MM.1S (cell line): ENCODE measurements at regions not wholly inside any gene's neighbourhood (a gene's known extent, or its start where the extent isn't known, plus 50 kb on each side); places are given as distances from the start of the nearest gene placed in this dataset.

Experiments used
- DNase-seq: peaks from one replicate; pipeline ENCODE4 v3.0.0-alpha.2; 2015
- H2AFZ ChIP-seq: fragments of 300-600 bp; sonication (generic); 2 replicates; pipeline ENCODE4 v1.6.0; 2016; ENCODE audit warnings: antibody characterized with exemption, low read length
- H3F3A ChIP-seq: fragments of 300-600 bp; sonication (generic); 2 replicates; pipeline ENCODE4 v1.6.1; 2016; ENCODE audit warnings: mild to moderate bottlenecking, antibody characterized with exemption, low read length, moderate library complexity, mixed read lengths; ENCODE audit not compliant: insufficient read depth
- H3K27ac ChIP-seq: fragments of 300-600 bp; sonication (generic); 2 replicates; pipeline ENCODE4 v1.5.1; 2016; ENCODE audit warnings: mild to moderate bottlenecking, low read length
- H3K27me3 ChIP-seq: fragments of 300-600 bp; sonication (generic); replicated peaks from 2 replicates; pipeline ENCODE4 v1.6.0; 2016; ENCODE audit warnings: low read length; ENCODE audit not compliant: insufficient read depth
- H3K36me3 ChIP-seq: fragments of 300-600 bp; sonication (generic); replicated peaks from 2 replicates; pipeline ENCODE4 v1.6.1; 2016; ENCODE audit warnings: mild to moderate bottlenecking, low read length, mixed read lengths; ENCODE audit not compliant: insufficient read depth
- H3K4me1 ChIP-seq: fragments of 300-600 bp; sonication (generic); 2 replicates; pipeline ENCODE4 v1.6.1; 2016; ENCODE audit warnings: low read length, mixed read lengths
- H3K4me2 ChIP-seq: fragments of 300-600 bp; sonication (generic); 2 replicates; pipeline ENCODE4 v1.6.0; 2016; ENCODE audit warnings: low read depth, low read length
- H3K4me3 ChIP-seq: fragments of 300-600 bp; sonication (generic); 2 replicates; pipeline ENCODE4 v1.5.1; 2016; ENCODE audit warnings: low read length, mixed read lengths
- H3K79me2 ChIP-seq: fragments of 300-600 bp; sonication (generic); 2 replicates; pipeline ENCODE4 v1.6.1; 2016; ENCODE audit warnings: mixed run types, low read length, mixed read lengths
- H3K9ac ChIP-seq: fragments of 300-600 bp; sonication (generic); 2 replicates; pipeline ENCODE4 v1.6.1; 2016; ENCODE audit warnings: low read length, mixed read lengths
- H3K9me2 ChIP-seq: fragments of 300-600 bp; sonication (generic); replicated peaks from 2 replicates; pipeline ENCODE4 v1.6.1; 2016; ENCODE audit warnings: mild to moderate bottlenecking, low read length, mixed read lengths; ENCODE audit not compliant: insufficient read depth
- H3K9me3 ChIP-seq: fragments of 300-600 bp; sonication (generic); replicated peaks from 2 replicates; pipeline ENCODE4 v1.6.1; 2016; ENCODE audit warnings: mild to moderate bottlenecking, low read length, mixed read lengths; ENCODE audit not compliant: insufficient read depth
- H4K20me1 ChIP-seq: fragments of 300-600 bp; sonication (generic); 2 replicates; pipeline ENCODE4 v1.6.1; 2016; ENCODE audit warnings: mild to moderate bottlenecking, low read length, moderate library complexity, mixed read lengths; ENCODE audit not compliant: insufficient read depth
- EZH2 ChIP-seq: fragments of 300-600 bp; sonication (generic); optimal IDR thresholded peaks from 2 replicates; pipeline ENCODE3; 2017; ENCODE audit warnings: low read depth, mild to moderate bottlenecking, antibody characterized with exemption, low read length, mixed read lengths
- EZH2phosphoT487 ChIP-seq: fragments of 300-600 bp; sonication (generic); IDR thresholded peaks from 2 replicates; pipeline ENCODE4 v1.6.1; 2018; ENCODE audit warnings: antibody characterized with exemption, low read length
- TF ChIP-seq, protein P1 (sequence below): fragments of 300-600 bp; sonication (generic); IDR thresholded peaks from 2 replicates; pipeline ENCODE4 v1.5.1; 2016; ENCODE audit warnings: antibody characterized with exemption, low read length, mixed read lengths

DNA sequence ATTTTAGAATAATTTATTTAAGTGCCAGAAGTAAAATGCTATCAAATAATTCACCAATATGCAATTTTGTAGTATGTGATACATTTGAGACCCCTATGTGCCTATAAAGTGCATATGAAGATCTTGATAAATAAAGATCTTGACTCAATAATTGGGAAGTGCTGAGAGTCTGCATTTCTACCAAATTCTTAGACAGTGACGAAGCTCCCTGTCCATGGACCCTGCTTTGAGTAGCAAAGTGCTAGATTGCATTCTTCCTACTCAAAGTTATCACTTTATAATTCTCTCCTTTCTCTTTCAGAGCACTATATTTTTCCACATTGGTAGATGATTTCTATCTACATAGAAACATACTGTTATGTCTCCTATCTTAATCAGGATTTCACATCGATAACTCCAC lies 1393.9 kb downstream of the ARAP2 start:
- no peaks in the 10 kb centered on the region for H3K4me1 ChIP-seq
- H3K9me3 ChIP-seq, result no peaks in the 10 kb centered on the region
- DNase-seq, result no peak
- no peaks in the 10 kb centered on the region for H4K20me1 ChIP-seq
- no peak overlapping the region for H3K9ac ChIP-seq
- no peak overlapping the region for H2AFZ ChIP-seq
- no peaks in the 10 kb centered on the region for H3K36me3 ChIP-seq
- no peaks in the 10 kb centered on the region for H3K79me2 ChIP-seq
- no peak overlapping the region for H3K27ac ChIP-seq
- no peaks in the 10 kb centered on the region for H3F3A ChIP-seq
- TF ChIP-seq, protein P1, sequence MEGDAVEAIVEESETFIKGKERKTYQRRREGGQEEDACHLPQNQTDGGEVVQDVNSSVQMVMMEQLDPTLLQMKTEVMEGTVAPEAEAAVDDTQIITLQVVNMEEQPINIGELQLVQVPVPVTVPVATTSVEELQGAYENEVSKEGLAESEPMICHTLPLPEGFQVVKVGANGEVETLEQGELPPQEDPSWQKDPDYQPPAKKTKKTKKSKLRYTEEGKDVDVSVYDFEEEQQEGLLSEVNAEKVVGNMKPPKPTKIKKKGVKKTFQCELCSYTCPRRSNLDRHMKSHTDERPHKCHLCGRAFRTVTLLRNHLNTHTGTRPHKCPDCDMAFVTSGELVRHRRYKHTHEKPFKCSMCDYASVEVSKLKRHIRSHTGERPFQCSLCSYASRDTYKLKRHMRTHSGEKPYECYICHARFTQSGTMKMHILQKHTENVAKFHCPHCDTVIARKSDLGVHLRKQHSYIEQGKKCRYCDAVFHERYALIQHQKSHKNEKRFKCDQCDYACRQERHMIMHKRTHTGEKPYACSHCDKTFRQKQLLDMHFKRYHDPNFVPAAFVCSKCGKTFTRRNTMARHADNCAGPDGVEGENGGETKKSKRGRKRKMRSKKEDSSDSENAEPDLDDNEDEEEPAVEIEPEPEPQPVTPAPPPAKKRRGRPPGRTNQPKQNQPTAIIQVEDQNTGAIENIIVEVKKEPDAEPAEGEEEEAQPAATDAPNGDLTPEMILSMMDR, result no peak
- H3K9me2 ChIP-seq, result no peaks in the 10 kb centered on the region
- H3K27me3 ChIP-seq, result no peaks in the 10 kb centered on the region
- H3K4me3 ChIP-seq, result no peak overlapping the region
- H3K4me2 ChIP-seq, result no peak overlapping the region

DNA sequence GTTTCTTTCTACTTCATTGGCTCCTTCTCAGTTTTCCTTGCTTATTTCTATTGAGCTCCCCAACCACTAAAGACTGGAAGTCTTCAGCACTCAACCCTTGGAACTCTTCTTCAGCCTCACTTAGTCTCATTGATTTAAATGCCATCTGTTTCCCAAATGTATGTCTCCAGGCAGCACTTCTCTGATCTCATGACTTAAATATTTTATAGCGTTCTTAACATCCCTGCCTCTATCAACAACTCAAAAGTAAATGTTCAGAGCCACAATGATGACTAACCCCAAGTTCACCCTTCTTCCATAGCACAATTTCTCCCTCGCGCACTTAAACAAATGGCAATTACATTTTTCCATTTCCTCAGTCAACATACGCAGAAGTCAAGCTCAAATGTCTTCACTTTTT lies 1393.3 kb downstream of the ARAP2 start:
- no peaks in the 10 kb centered on the region for H3K36me3 ChIP-seq
- no peak overlapping the region for H2AFZ ChIP-seq
- H3K27ac ChIP-seq, result no peak overlapping the region
- no peak for TF ChIP-seq EZH2phosphoT487
- no peak for TF ChIP-seq EZH2
- TF ChIP-seq, protein P1, result no peak
- no peak overlapping the region for H3K9ac ChIP-seq
- H3K4me3 ChIP-seq, result no peak overlapping the region
- H3K27me3 ChIP-seq, result no peaks in the 10 kb centered on the region
- H3K9me3 ChIP-seq, result no peaks in the 10 kb centered on the region
- no peaks in the 10 kb centered on the region for H4K20me1 ChIP-seq
- H3K79me2 ChIP-seq, result no peaks in the 10 kb centered on the region
- no peaks in the 10 kb centered on the region for H3K9me2 ChIP-seq
- H3K4me2 ChIP-seq, result no peak overlapping the region
- H3K4me1 ChIP-seq, result no peaks in the 10 kb centered on the region
- H3F3A ChIP-seq, result no peaks in the 10 kb centered on the region
- no peak for DNase-seq

DNA sequence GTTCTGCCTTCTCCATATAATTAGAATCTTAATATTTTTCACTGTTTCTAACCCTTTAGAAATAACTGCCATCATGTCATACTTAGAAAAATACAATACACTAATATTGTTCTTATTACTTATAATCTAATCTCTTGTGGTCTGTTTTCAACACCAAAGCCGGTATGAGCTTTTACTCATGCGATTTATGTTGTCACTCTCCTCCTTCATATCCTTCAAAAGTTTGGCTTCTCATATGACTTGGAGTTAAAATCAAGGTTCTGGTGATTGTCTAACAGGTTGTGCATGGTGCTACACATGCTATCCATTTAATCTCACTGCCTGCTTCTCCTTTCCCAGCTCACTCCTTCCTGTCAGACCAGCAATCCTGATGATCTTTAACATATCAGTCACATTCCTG lies 1392.9 kb downstream of the ARAP2 start:
- no peak overlapping the region for H3K4me2 ChIP-seq
- TF ChIP-seq EZH2 (no peak), EZH2phosphoT487 (no peak)
- TF ChIP-seq, protein P1, result no peak
- H2AFZ ChIP-seq, result no peak overlapping the region
- no peak for DNase-seq
- H3K4me3 ChIP-seq, result no peak overlapping the region
- no peaks in the 10 kb centered on the region for H3F3A ChIP-seq
- no peaks in the 10 kb centered on the region for H3K9me2 ChIP-seq
- no peaks in the 10 kb centered on the region for H3K9me3 ChIP-seq
- no peaks in the 10 kb centered on the region for H3K36me3 ChIP-seq
- no peaks in the 10 kb centered on the region for H3K4me1 ChIP-seq
- no peak overlapping the region for H3K27ac ChIP-seq
- H3K27me3 ChIP-seq, result no peaks in the 10 kb centered on the region
- H3K79me2 ChIP-seq, result no peaks in the 10 kb centered on the region
- no peak overlapping the region for H3K9ac ChIP-seq
- H4K20me1 ChIP-seq, result no peaks in the 10 kb centered on the region

DNA sequence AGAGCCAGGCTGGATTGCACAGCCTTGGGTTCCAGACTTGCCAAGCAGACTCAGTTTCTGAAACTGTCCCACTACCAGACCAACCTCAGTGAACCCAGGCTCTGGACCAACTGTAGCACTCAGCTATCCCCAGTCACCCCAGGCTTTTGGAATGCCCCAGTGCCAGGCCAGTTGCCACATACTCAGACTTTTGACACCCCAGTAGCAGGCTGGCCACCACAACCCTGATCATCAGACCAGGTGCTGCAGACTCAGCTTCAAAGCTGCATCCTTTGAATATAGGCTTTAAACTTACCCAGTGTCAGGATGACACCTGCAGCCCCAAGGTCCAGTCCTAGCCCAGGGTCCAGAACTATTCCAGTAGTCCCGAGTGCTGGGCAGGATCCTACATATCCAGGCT lies 1389.9 kb downstream of the ARAP2 start:
- Histone ChIP-seq H3K27me3 (no peaks in the 10 kb centered on the region), H3K4me1 (no peaks in the 10 kb centered on the region), H3K4me2 (no peak overlapping the region), H3K9me2 (no peaks in the 10 kb centered on the region), H3K27ac (no peak overlapping the region), H4K20me1 (no peaks in the 10 kb centered on the region), H3F3A (no peaks in the 10 kb centered on the region), H3K9me3 (no peaks in the 10 kb centered on the region), H3K4me3 (no peak overlapping the region), H3K36me3 (no peaks in the 10 kb centered on the region), H3K9ac (no peak overlapping the region), H3K79me2 (no peaks in the 10 kb centered on the region), H2AFZ (no peak overlapping the region)
- no peak for DNase-seq
- TF ChIP-seq EZH2, result no peak
- TF ChIP-seq EZH2phosphoT487, result no peak
- TF ChIP-seq, protein P1, result no peak
